Thoracic aorta (tissue), 2 donors: ENCODE measurements at regions not wholly inside any gene's neighbourhood (a gene's known extent, or its start where the extent isn't known, plus 50 kb on each side); places are given as distances from the start of the nearest gene placed in this dataset.

Experiments used
- ATAC-seq: fragments of 150-250 bp; one replicate; pipeline ENCODE4 v1.8.0; 2017; ENCODE audit warnings: low read depth; ENCODE audit not compliant: insufficient number of reproducible peaks, low FRiP score
- DNase-seq: peaks from one replicate; pipeline ENCODE4 v3.0.0-alpha.2; 2020; ENCODE audit warnings: low spot score
- H3K27ac ChIP-seq, 2 donors: fragments of 200-600 bp; sonication (generic); 1 replicate in 1 of 2; 2 replicates in 1 of 2; pipeline ENCODE4 v1.5.1; 2016; ENCODE audit warnings: mild to moderate bottlenecking in 2 of 2, moderate library complexity in 2 of 2
- H3K27me3 ChIP-seq: fragments of 200-600 bp; sonication (generic); replicated peaks from 2 replicates; pipeline ENCODE4 v1.6.0; 2016; ENCODE audit warnings: mild to moderate bottlenecking; ENCODE audit not compliant: insufficient read depth
- H3K36me3 ChIP-seq: fragments of 200-600 bp; sonication (generic); one replicate; pipeline ENCODE4 v1.5.1; 2016
- H3K4me1 ChIP-seq, 2 donors: fragments of 200-600 bp; sonication (generic); 1 replicate in 1 of 2; 2 replicates in 1 of 2; pipeline versions ENCODE4 v1.5.1 to v1.6.0; 2016; ENCODE audit warnings: low read depth in 2 of 2, mild to moderate bottlenecking in 1 of 2; ENCODE audit not compliant: control insufficient read depth in 1 of 2
- H3K4me3 ChIP-seq: fragments of 200-600 bp; sonication (generic); 2 replicates; pipeline ENCODE4 v1.5.1; 2016; ENCODE audit warnings: mild to moderate bottlenecking
- H3K9me3 ChIP-seq: fragments of 200-600 bp; sonication (generic); 2 replicates; pipeline ENCODE4 v1.5.1; 2016
- TF ChIP-seq, protein P1 (sequence below): fragments of 200-600 bp; sonication (generic); IDR thresholded peaks from one replicate; pipeline ENCODE4 v1.5.1; 2019; ENCODE audit warnings: antibody characterized with exemption

DNA sequence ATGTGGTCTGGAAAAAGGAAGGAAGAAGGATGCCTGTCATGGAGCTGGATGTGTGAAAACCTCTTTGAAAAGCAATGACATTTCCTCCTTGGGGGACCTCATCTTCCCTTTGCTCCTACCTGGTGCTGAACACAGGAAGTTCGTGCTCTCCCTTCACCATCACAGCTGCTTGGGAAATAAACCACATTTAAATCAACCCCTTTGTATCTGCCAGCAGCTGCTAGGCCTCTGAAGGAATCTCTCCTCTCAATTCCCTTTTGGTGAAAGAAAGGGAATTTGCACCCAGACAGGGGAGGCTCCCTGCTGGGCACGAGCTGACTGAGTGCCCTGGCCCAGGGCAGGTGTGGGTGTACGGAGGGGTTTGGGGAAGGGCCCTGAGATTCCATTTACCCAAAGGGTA, 437.7 kb downstream of the TSHZ3 start:
- H3K9me3 ChIP-seq = no peaks in the 10 kb centered on the region
- TF ChIP-seq, protein P1, sequence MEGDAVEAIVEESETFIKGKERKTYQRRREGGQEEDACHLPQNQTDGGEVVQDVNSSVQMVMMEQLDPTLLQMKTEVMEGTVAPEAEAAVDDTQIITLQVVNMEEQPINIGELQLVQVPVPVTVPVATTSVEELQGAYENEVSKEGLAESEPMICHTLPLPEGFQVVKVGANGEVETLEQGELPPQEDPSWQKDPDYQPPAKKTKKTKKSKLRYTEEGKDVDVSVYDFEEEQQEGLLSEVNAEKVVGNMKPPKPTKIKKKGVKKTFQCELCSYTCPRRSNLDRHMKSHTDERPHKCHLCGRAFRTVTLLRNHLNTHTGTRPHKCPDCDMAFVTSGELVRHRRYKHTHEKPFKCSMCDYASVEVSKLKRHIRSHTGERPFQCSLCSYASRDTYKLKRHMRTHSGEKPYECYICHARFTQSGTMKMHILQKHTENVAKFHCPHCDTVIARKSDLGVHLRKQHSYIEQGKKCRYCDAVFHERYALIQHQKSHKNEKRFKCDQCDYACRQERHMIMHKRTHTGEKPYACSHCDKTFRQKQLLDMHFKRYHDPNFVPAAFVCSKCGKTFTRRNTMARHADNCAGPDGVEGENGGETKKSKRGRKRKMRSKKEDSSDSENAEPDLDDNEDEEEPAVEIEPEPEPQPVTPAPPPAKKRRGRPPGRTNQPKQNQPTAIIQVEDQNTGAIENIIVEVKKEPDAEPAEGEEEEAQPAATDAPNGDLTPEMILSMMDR = no peak
- H3K27me3 ChIP-seq = no peaks in the 10 kb centered on the region
- ATAC-seq = no peak
- H3K36me3 ChIP-seq = no peaks in the 10 kb centered on the region
- H3K4me3 ChIP-seq = no peak overlapping the region
- no peak overlapping the region for H3K27ac ChIP-seq
- no peak for DNase-seq
- no peaks in the 10 kb centered on the region for H3K4me1 ChIP-seq

GRCh38 chr19:30910485-30911240, 438.6 kb downstream of the TSHZ3 start:
- TF ChIP-seq, protein P1 = no peak
- no peaks in the 10 kb centered on the region for H3K9me3 ChIP-seq

DNA sequence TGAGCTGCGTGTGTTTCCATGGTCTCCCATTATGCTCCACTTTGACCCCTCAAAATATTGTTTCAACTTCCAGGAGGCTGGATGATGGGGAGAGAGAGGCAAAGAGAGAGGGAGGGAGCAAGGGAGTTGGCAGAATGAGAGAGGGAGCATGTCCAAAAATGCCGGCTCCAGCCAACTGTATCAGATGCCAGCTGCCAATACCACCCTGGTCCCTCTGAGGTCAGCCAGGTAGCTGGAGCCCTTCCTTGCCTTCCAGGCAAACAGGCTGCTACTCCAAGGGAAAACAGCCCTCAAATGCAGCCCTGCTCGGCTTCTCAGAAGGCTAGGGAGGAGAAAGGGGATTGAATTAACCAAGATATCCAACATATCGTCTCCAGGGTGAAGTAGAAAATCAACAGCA, 440.0 kb downstream of the TSHZ3 start:
- no peak overlapping the region for H3K27ac ChIP-seq
- TF ChIP-seq, protein P1 = no peak
- ATAC-seq (no peak), DNase-seq (no peak)
- H3K27me3 ChIP-seq = no peaks in the 10 kb centered on the region
- H3K4me1 ChIP-seq = no peaks in the 10 kb centered on the region
- H3K36me3 ChIP-seq = no peaks in the 10 kb centered on the region
- no peak overlapping the region for H3K4me3 ChIP-seq
- no peaks in the 10 kb centered on the region for H3K9me3 ChIP-seq

More at GRCh38 chr19:30910485-30911240, 438.6 kb downstream of the TSHZ3 start:
- H3K27ac ChIP-seq = no peak overlapping the region
- no peak for DNase-seq
- no peak overlapping the region for H3K4me3 ChIP-seq
- ATAC-seq = no peak
- no peaks in the 10 kb centered on the region for H3K27me3 ChIP-seq
- H3K36me3 ChIP-seq = no peaks in the 10 kb centered on the region
- no peaks in the 10 kb centered on the region for H3K4me1 ChIP-seq

DNA sequence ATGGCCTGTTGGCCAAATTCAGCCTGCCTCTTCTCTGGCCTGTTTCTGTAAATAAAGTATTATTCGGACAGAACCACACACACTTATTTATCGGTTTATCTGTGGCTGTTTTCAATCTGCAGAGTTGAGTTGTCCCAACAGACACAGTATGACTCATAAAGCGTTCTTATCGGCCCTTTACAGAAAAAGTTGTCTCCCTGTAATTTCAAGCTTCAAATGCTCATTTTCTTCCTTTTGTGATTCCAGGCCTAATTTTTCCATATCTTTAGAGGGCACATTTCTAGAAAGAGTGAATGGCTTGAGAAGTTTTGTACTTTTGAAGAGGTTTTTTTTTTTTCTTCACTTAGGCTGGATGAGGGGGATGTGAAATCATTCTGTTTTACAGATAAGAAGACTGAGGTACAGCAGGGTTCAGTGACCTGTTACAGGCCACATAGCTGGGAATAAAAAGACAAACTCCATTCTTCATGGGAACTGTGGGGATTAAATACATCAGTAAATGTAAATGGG, 440.9 kb downstream of the TSHZ3 start:
- no peaks in the 10 kb centered on the region for H3K9me3 ChIP-seq
- no peak for DNase-seq
- no peaks in the 10 kb centered on the region for H3K4me1 ChIP-seq
- no peak overlapping the region for H3K27ac ChIP-seq
- H3K36me3 ChIP-seq = no peaks in the 10 kb centered on the region
- ATAC-seq = no peak
- H3K27me3 ChIP-seq = no peaks in the 10 kb centered on the region
- H3K4me3 ChIP-seq = no peak overlapping the region
- TF ChIP-seq, protein P1 = no peak

DNA sequence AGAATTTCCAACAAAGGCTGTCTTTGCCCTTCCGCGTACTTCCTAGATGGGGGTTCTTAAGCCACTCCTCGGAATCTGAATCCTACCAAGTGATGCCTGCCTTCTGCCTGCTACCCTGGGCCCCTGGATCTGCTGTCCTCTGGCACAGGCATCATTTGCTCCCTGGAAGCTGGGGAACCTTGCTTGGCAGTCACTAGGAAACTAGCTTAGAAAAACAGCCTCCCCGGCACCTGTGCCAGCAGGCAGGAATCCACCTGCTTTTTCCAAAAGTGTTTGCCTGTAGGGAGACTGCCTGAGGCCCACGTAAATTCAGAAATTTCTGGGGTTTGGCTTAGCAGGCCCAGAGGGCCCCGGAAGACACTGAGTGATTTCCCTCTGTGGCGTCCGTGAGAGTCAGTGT, 442.4 kb downstream of the TSHZ3 start:
- Histone ChIP-seq H3K27ac (no peak overlapping the region), H3K4me3 (no peak overlapping the region), H3K36me3 (no peaks in the 10 kb centered on the region), H3K27me3 (no peaks in the 10 kb centered on the region), H3K4me1 (no peaks in the 10 kb centered on the region), H3K9me3 (no peaks in the 10 kb centered on the region)
- ATAC-seq (no peak), DNase-seq (no peak)
- TF ChIP-seq, protein P1 = no peak
